SKM-1 treated with dmso at 0.1 percent for 144 hours (cell line): ENCODE measurements at regions not wholly inside any gene's neighbourhood (a gene's known extent, or its start where the extent isn't known, plus 50 kb on each side); places are given as distances from the start of the nearest gene placed in this dataset.
A peak's percentile ranks its signal among the peaks of the same experiment; 100 is the strongest.

Experiments
- DNase-seq: peaks from one replicate; lab custom pipeline; 2025; ENCODE audit not compliant: unreplicated experiment; lab: John Stamatoyannopoulos, UW

DNA sequence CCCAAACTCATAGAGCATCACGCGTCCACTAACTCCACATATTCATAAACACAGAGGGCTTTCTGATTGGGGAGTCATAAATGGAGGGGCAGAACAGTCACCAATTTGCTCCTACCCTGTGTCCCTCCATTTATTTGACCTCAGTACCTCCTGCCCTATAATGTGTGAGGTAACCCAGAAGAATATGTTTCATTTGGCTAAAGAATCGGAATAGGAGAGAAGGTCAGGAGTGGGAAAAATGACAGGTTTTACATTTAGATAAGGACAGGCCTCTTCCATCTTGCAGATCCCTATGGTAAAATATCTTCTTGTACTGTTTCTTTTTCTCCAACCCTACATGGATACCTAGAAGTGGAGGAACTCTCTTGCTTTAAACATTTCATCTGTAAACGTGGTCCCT, 578.0 kb downstream of the TUSC7 start:
- DNase-seq: no peak

DNA sequence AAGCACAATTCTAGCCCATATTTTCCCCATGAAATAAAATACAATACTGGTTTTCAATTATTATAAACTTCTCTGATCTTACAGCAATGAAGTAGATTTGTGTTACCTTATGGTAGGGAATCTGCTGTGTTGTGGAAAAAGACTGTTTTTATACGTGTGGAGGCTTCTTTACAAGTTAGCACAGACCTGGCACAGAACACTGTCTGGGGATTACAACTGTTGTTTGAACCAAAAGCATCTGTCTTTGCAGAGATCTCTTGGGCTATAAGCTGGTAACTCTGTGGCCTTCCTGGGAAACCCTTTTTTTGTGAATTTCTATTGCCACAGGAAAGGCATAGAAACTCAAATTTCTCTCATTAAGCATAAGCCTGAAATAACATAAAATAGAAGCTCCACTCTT, 581.9 kb downstream of the TUSC7 start:
- no peak for DNase-seq

DNA sequence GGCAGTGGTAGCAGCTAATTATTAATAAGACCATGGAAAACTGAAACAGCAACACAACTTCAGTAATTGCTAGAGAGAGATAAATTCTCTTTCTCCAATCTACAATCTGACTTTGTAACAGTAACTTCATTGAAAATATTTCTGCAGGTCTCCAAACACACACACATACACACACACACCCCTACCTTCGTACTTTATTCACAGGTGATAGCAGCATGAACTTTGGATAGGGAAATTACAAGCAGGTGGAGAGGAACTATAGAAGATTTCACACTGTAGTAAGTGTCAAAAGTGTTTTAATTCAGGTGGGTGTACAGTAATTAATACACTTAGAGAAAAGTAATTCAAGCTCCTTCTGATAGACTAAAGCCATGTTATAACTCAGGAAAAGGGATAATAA, 587.5 kb downstream of the TUSC7 start:
- no peak for DNase-seq

DNA sequence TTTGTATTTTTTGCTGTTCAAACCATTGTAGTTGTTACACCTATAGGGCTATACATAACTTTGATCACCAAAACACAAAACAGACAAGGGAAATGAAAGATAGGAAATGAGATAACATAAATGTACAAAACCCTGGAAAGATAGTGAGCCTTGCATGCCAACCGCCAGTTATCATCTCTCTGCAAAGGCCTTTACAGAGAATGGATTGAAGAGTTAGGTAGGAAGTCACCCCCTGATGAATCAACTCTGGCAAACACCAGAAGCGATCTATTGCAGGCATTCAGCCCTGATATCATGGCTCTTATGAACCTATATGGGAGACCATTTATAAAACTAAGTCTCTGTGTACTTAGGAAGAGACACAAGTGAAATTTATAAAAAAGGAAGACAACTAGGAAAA, 588.0 kb downstream of the TUSC7 start:
- DNase-seq: no peak

DNA sequence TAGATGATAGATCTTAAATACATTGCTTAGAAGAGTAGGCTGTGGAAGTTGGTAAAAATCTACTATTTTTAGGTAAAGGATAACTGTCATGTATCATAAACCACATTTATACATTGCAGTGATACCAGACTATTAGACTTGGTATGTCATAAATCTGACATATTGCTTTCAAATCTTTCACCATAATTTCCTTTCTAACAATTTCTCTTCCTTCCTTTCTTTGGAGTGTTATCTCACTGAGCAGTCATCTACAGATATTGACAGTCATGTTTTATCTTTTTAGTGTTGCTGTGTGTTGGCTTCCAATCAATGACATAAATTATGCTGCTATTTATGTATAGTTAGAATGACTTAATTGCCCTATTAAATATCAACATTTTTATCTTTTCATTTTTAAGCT, 588.7 kb downstream of the TUSC7 start:
- no peak for DNase-seq

DNA sequence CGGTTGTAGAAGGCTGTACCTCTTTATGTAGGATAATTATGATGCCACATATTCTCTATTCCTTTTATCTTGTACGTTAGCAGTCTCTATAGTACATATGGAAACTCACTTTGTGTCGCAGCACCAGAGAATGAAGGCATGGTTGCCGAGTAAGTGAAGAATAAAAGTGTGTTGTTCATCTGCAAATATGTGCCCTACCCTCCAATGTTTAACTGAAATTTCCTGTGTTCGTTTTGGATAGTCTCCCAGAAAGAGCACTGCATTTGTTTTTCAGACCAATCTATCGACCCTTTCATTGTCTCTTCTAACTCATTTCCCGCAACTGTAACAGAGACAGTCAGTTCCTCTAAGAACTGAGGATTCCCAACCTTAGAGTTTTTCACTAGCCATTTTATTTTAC, 592.8 kb downstream of the TUSC7 start:
- DNase-seq: no peak

DNA sequence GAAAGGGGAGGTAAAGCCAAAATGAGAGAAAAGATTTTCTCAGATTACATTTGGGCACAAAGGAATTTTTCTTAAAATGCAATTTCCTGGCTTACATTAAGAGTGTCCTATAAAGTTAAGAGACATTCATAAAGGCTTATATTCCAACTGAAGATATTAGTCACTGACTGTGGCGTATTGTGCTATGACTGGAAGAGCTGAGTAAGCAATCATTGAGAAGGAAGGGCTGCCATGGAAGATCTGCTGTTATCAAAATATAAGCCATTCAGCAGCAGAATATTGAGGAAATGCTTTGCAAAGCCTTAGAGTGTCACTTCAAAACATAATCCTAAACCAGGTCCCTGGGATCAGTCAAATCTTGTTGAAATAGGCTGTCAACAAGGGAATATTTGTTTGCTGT, 593.9 kb downstream of the TUSC7 start:
- DNase-seq: no peak

DNA sequence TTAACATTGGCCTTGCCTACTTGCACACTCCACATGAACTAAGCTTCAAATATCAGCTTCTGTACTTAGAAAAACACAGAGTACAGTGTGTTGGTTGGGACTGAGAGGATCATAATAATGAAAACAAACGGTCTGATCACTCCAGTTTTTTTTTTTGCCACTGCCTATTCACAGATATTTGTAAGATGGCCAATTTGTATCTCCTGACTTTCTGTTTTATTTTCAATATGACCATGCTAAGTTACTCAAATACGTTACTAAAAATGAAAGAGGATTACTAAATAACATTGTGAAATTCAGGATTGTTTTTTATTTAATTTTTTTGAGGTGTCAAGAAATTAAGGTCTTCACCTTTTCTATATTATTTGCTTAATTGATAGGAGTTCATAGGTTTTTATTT, 595.1 kb downstream of the TUSC7 start:
- no peak for DNase-seq

DNA sequence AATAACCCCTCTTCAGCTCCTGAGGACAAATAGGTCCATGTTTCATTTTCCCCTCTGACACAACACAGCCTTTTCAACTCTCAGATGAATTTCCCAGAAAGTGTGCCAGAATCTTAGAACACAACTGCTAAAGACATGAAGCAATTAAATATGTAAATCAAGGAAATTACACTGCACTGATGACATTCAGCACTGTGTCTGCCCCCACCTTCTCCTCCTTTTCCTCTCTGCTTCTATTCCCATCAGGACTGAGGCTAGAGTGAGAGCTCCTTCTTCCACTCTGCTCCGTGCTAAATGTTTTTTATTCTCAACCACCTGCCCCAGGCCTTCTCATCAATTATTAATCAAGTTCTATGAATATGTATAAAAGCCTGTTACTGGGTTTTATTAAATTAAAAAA, 596.1 kb downstream of the TUSC7 start:
- no peak for DNase-seq

DNA sequence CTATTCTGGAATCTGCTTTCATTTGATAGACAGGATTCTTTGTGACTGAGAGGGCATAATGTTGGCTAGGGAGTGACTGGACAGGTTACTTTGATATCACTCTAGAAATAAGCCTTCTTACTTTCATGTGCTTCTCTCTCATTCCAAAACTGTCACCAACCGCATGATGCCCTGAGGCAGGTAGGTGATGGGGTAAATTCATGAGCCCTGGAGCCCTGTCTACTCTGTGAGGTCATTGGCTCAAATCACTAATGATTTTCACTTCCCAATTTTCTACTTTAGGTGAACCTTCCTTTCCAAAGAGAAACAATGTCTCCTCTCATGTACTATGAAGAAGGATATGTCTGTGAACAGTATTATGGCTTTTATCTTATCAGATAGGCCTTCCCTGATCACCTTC, 596.7 kb downstream of the TUSC7 start:
- no peak for DNase-seq

DNA sequence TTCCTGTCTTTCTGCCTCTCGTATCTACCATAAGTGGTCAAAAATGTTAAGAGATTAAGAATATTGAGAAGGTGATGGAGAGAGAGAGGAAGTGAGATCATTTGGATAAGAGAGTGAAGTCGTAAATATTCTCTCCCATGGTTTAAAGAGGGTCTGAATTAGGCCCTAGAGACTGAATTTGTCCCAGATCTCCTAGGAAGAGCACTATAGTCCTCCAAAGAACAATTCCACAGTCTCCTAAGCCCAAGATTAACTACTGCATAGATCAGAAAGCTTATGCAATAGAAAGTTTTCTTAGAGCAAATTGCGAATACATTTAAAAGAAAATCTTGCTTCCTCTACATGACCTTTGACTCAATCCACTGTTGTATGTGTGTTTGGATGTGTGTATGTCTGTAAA, 598.8 kb downstream of the TUSC7 start:
- DNase-seq: no peak

DNA sequence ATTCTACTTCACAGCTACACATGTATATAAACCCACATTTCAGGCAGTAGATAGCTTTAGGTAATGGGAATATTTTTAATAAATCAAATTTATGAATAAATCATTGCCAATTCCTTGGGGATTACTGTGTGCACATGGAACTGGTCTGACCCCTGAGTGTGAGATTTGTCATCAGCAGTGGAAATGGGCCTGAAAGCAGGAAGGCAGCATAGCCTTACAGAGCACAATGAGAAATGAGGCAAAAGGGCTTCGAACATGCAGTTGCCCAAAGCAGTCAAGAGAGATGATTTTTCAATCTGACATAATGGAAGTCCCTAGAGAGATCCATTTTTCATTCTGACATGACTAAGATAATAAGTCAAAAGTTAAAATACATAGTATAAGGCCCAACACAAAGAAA, 599.2 kb downstream of the TUSC7 start:
- DNase-seq: no peak

DNA sequence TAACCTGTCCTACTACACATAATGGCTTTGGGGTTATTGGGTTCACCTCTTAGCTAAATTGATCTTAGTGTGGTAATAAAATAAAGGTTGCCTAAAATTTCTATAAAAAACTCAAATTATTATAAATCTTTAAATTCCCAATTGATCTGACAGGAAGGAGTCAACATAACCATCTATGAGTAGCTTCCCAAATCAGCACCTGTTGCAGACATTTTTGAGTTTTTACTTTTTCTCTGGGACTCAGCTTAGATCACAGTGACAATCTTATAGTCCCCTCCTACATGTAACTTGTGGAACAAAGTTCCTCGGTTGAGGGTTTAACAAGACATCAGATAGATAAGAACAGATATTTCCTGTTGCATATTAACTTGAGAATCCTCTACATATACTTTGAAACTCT, 601.0 kb downstream of the TUSC7 start:
- DNase-seq: no peak

DNA sequence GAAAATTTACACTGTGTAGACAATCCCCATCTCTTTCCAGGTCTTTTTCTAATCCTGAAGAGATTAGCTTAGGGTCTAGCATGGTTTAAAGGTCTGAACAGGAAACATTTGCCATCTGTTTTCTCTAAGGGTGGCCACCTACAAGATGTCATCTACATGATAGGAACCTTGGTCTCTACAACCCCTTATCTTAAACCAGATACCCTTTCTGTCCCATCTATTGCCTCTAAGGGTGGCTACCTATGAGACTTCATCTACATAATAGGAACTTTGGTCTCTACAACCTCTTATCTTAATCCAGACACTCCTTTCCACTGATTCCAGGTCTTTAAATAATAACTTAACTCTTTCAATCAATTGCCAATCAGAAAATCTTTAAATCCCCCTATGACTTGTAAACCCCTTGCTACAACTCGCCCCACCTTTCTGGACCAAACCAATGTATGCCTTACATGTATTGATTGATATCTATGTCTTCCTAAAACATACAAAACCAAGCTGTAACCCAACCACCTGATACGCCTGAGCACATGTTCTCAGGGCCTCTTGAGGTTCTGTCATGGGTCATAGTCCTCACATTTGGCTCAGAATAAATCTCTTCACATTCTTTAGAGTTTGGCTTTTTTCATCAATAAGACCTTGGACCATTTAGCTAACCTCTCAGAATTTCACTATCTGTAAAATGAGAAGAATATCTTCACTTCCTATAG, 605.0 kb downstream of the TUSC7 start:
- DNase-seq: no peak

DNA sequence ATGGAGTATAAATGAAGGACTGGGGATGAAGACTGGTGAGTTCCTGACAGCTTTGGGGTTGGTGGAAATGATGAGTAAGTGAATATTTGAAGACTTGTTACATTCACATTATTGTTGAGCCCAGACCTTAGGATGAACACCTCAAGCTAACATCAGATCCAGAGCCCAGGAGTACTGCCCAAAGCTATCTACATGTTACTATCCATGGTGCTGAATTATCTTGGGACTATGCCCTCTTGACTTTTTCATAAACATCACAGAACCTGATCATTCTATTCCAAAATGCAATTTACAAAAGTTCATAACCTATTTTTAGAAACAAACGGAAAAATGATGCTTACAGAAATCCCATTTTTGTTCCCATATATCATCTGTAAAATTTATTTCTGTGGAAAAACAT, 613.3 kb downstream of the TUSC7 start:
- DNase-seq: no peak

DNA sequence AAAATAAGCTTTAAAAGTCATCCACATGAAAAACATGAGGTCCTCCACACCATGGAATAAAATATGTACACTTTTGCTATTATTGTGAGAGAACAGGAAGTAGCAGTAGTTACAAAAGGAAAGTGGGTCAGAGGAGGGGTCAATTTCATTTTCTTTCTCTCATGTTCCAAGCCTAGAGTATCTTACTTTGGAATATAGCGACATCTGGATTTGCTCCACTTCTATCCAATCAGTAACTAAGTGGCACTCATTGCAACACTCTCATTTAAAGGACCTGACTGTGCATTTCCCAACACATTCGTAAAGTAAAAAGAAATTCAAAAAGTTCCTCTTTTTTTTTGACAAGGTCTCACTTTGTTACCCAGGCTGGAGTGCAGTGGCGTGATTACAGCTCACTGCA, 637.3 kb downstream of the TUSC7 start:
- DNase-seq: peak; percentile 26

DNA sequence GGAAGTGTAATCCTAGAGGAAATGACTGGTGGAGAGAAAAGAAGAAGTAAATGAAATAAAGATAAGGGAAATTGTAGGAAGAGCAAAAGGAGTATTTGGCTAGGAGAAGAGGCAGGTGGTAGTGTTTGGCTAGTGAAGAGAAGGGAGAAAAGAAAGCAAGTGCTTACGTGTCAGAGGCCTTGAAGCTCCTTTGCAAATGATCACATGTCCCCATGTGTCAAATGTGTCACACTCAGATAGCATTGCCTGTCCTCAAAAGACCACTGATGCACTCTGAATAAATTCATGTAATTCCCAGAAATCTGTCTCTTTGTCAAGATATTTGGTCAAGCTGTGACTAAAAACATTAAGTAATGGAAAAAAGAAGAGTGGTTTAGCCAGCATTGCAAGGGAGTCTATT, 639.3 kb downstream of the TUSC7 start:
- DNase-seq: no peak

DNA sequence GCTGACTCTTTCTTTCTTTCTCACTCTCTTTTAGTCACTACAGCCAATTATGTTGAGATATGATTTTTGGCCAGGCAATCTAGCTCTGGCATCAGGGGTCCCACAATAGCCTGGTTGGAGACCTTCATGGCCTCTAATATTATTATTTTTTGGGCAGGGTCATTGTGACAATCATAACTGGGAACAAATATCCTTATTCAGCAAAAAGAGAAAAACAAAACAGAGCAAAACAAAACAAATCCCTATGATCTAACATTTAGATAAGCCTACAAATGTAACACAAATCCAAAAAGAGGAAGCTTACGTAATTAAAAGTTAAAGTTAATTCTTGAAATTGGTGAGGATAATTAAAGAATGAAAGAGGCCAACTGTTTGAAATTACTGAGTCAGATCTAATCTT, 640.0 kb downstream of the TUSC7 start:
- DNase-seq: no peak

DNA sequence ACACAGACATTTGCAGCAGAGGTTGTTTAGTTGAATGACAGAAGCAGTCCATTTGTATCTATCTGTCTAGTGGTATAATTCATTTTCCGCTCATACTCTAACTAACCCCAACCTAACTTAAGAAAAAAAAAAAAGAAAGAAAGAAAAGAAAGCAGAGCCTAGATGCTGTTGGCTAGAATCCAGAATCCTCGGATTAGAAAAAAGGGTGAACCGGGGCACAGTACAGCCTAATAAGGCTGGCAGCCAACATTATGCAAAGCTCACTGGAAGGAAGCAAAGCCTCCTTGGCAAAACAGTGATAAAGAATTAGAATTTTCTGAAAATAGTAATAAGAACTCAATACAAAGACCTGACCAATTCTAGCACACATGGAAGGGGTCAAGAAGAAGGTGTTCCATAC, 640.8 kb downstream of the TUSC7 start:
- no peak for DNase-seq

DNA sequence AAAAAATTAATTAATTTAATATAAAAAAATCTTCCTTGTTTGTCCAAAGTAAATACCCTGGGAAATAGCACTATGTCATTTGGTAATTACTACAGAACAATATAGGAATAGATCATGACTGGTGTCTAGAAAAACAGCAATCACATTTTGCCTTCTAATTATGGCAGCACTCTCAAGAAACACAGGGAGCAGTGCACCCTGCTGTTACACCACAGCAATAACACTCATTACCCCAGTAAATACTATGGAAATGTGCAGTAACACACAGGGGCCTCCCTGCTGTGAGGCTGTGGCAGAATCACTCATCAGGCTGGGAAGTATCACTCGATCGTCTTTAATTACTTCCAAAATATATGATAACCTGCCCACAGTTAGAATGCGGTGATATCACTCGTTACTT, 646.0 kb downstream of the TUSC7 start:
- DNase-seq: peak; percentile 18

DNA sequence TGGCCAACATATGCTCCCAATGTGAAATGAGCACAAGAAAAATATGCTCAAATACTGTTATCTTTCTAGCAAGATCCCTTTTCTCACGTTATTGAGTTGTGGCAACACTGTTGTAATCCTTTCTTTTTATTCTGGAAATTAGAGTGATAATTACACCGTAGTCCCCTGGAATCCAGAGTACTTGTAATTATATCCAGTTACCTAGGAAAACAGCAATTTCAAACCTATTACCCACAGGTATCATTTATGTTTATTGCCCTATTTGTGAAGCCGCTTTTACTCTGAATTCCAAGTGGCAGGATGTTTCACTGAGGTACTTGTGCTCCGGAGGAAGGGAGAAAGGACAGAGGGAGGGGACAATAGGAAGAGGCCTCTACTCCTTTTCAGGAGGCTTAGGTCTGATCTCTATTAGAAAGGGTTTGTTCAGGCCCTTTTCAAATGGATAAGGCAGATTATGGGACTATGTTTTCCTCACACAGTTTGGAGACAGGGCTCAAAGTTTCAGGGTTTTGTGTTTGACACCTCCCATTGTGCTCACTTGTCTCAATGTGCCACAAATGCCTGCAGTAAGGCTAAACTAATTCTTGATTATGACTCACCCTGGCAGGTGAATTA, 646.6 kb downstream of the TUSC7 start:
- DNase-seq: no peak

DNA sequence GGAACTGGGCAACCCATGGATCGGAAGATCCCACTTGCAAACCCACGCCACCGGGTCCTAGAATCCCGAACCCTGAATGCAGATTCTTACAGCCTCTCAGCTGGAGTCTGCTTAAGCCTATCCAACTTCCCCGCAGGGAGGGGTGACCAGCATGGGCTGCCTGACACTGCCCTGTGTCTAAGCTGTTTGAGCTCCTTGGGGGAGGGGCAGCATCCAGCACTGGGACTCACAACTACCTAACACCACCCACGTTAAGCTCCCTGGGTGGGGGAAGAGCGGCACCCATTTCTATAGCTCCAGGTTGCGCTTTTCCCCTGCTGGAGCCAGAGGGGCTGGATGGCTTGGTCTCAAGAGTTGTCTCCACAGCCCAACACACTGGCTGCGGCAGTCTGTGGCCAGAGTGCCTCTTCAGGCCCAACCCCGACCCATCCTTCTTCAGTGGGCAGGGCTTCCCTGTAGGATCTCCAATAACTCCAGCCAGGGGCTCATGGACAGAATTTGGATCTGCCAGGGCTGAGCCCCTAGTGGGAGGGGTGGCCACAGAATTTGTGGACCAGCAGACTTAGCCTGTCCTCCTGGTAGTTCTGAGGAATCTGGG, 649.2 kb downstream of the TUSC7 start:
- DNase-seq: no peak

DNA sequence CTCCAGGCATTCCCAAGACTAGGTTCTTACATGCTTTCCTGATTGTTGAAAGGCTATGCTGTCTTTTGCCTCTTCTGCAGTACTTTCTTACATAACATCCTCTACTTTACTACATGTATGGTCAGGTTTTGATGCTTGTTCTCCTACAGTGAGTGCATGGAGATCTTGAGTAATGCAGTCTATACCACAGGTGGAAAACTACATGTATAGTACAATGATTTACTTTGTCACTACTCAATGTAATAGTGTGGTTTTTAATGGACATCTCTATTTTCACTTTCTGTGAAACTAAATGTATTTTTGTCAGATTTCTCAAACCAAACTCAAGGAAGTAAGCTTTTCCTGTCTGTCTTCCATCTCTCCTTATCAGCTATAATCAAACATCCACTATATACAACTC, 657.0 kb downstream of the TUSC7 start:
- no peak for DNase-seq
